Osteoblast (primary cell): ENCODE measurements at regions not wholly inside any gene's neighbourhood (a gene's known extent, or its start where the extent isn't known, plus 50 kb on each side); places are given as distances from the start of the nearest gene placed in this dataset.

Source experiments
- DNase-seq: peaks from one replicate; pipeline ENCODE4 v3.0.0; 2011; ENCODE audit warnings: low spot score, mixed read lengths; ENCODE audit not compliant: insufficient read length; ENCODE audit errors: missing footprints
- H2AFZ ChIP-seq: 2 replicates; pipeline ENCODE4 v1.6.0; 2011; ENCODE audit warnings: mild to moderate bottlenecking, low read length
- H3K27ac ChIP-seq: 2 replicates; pipeline ENCODE4 v1.5.1; 2011; ENCODE audit warnings: mild to moderate bottlenecking, low read depth, low read length, moderate library complexity
- H3K27me3 ChIP-seq: 2 replicates; pipeline ENCODE4 v1.6.0; 2012; ENCODE audit warnings: mild to moderate bottlenecking, control low read depth, inconsistent platforms, low read length, moderate library complexity; ENCODE audit not compliant: insufficient read depth
- H3K36me3 ChIP-seq: 2 replicates; pipeline ENCODE4 v1.5.1; 2011; ENCODE audit warnings: mild to moderate bottlenecking, low read length, control low read depth, moderate library complexity; ENCODE audit not compliant: insufficient read depth
- H3K4me1 ChIP-seq: 2 replicates; pipeline ENCODE4 v1.5.1; 2011; ENCODE audit warnings: mild to moderate bottlenecking, low read length, control low read depth, moderate library complexity; ENCODE audit not compliant: insufficient read depth
- H3K4me2 ChIP-seq: 2 replicates; pipeline ENCODE4 v1.6.0; 2011; ENCODE audit warnings: mild to moderate bottlenecking, low read length; ENCODE audit not compliant: insufficient read depth
- H3K4me3 ChIP-seq: fragments of 200-600 bp; sonication (generic); 3 replicates; pipeline ENCODE4 v1.5.1; 2012; ENCODE audit warnings: mild to moderate bottlenecking, low read length, inconsistent platforms; ENCODE audit not compliant: insufficient read depth
- H3K79me2 ChIP-seq: 2 replicates; pipeline ENCODE4 v1.6.0; 2012; ENCODE audit warnings: mild to moderate bottlenecking, low read length, control low read depth, inconsistent platforms; ENCODE audit not compliant: insufficient read depth
- H3K9me3 ChIP-seq: 2 replicates; pipeline ENCODE4 v1.5.1; 2011; ENCODE audit warnings: low read depth, low read length, control low read depth
- H4K20me1 ChIP-seq: 2 replicates; pipeline ENCODE4 v1.6.0; 2012; ENCODE audit warnings: mild to moderate bottlenecking, low read length, control low read depth; ENCODE audit not compliant: insufficient read depth
- CTCF ChIP-seq: IDR thresholded peaks from 2 replicates; pipeline ENCODE4 v1.5.1; 2011; ENCODE audit warnings: mild to moderate bottlenecking, low read depth, low read length, moderate library complexity; ENCODE audit errors: extremely low read depth

GRCh38 chr3:72266016-72266370 lies 481.0 kb upstream of the PROK2 start:
- H4K20me1 ChIP-seq = no peaks in the 10 kb centered on the region
- no peak overlapping the region for H3K27ac ChIP-seq
- TF ChIP-seq CTCF = no peak
- H3K4me2 ChIP-seq = no peak overlapping the region
- no peak overlapping the region for H3K4me3 ChIP-seq
- H3K36me3 ChIP-seq = no peaks in the 10 kb centered on the region
- H3K79me2 ChIP-seq = no peaks in the 10 kb centered on the region
- no peaks in the 10 kb centered on the region for H3K27me3 ChIP-seq
- H2AFZ ChIP-seq = no peak overlapping the region
- DNase-seq = no peak
- H3K4me1 ChIP-seq = peaks cover 15% of the 10 kb centered on the region
- H3K9me3 ChIP-seq = no peaks in the 10 kb centered on the region

- H3K4me3 ChIP-seq = no peak overlapping the region
- H4K20me1 ChIP-seq = no peaks in the 10 kb centered on the region
- no peak overlapping the region for H2AFZ ChIP-seq
- H3K4me1 ChIP-seq = peaks cover 13% of the 10 kb centered on the region
- no peak for DNase-seq
- H3K79me2 ChIP-seq = no peaks in the 10 kb centered on the region
- no peaks in the 10 kb centered on the region for H3K9me3 ChIP-seq
- no peaks in the 10 kb centered on the region for H3K27me3 ChIP-seq
- no peaks in the 10 kb centered on the region for H3K36me3 ChIP-seq
- no peak overlapping the region for H3K27ac ChIP-seq
- H3K4me2 ChIP-seq = no peak overlapping the region
- TF ChIP-seq CTCF = peak; percentile 42
Measured at GRCh38 chr3:72265256-72266015, 480.5 kb upstream of the PROK2 start.

GRCh38 chr3:72263223-72263990 lies 478.5 kb upstream of the PROK2 start:
- Histone ChIP-seq H3K4me3 (no peak overlapping the region), H3K27me3 (no peaks in the 10 kb centered on the region), H3K79me2 (no peaks in the 10 kb centered on the region), H3K4me2 (no peak overlapping the region), H3K27ac (no peak overlapping the region), H3K4me1 (peaks cover 2% of the 10 kb centered on the region), H3K36me3 (no peaks in the 10 kb centered on the region), H4K20me1 (no peaks in the 10 kb centered on the region), H2AFZ (no peak overlapping the region), H3K9me3 (no peaks in the 10 kb centered on the region)
- DNase-seq = no peak
- TF ChIP-seq CTCF = no peak

GRCh38 chr3:72262736-72263135 lies 477.8 kb upstream of the PROK2 start:
- Histone ChIP-seq H3K4me2 (no peak overlapping the region), H3K79me2 (no peaks in the 10 kb centered on the region), H3K4me1 (peaks cover 2% of the 10 kb centered on the region), H4K20me1 (no peaks in the 10 kb centered on the region), H3K36me3 (no peaks in the 10 kb centered on the region), H3K27me3 (no peaks in the 10 kb centered on the region), H3K4me3 (no peak overlapping the region), H3K9me3 (no peaks in the 10 kb centered on the region), H2AFZ (peak overlapping the region; percentile 25), H3K27ac (no peak overlapping the region)
- TF ChIP-seq CTCF = no peak
- DNase-seq = no peak
